BE2C (cell line): ENCODE measurements at regions not wholly inside any gene's neighbourhood (a gene's known extent, or its start where the extent isn't known, plus 50 kb on each side); places are given as distances from the start of the nearest gene placed in this dataset.
A peak's percentile ranks its signal among the peaks of the same experiment; 100 is the strongest.

Experiments
- DNase-seq: peaks from one replicate; pipeline ENCODE4 v3.0.0-alpha.2; 2020
- H3K27me3 ChIP-seq: fragments of 250-450 bp; sonication (Bioruptor Pico); 2 replicates; pipeline ENCODE4 v1.5.1; 2020; ENCODE audit warnings: mild to moderate bottlenecking
- H3K36me3 ChIP-seq: fragments of 250-450 bp; sonication (Bioruptor Pico); 2 replicates; pipeline ENCODE4 v1.5.1; 2020; ENCODE audit warnings: mild to moderate bottlenecking
- H3K4me1 ChIP-seq: fragments of 250-450 bp; sonication (Bioruptor Pico); 2 replicates; pipeline ENCODE4 v1.5.1; 2020
- H3K4me3 ChIP-seq: 2 replicates; pipeline ENCODE4 v1.5.1; 2011; ENCODE audit warnings: low read depth, low read length
- H3K9me3 ChIP-seq: fragments of 250-450 bp; sonication (Bioruptor Pico); 2 replicates; pipeline ENCODE4 v1.5.1; 2020
- CTCF ChIP-seq: IDR thresholded peaks from 2 replicates; pipeline ENCODE4 v1.5.1; 2012; ENCODE audit warnings: mild to moderate bottlenecking, low read depth, low read length

DNA sequence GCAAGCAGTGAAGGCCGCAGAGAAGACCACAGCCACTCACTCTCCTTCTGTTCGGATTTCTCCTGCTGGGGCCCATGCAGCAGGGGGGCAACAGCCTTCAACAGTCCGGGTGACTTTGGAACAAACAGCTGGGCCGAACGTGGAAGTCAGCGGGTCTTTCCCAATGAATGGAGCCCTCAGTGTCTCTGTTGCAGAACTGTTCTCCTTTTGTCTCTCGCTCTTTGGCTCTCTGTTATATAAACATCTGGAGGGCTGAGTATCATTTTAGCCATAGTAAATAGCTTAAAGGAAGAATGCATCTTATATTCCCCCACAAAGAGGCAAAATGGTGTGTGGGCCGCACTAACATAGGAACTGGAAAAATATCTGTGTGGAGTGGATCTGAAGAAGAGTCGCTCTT, 136.7 kb upstream of the RALGAPA2 start:
- DNase-seq: no peak
- Histone ChIP-seq H3K4me3 (no peak overlapping the region), H3K4me1 (no peaks in the 10 kb centered on the region), H3K36me3 (no peaks in the 10 kb centered on the region), H3K9me3 (no peaks in the 10 kb centered on the region), H3K27me3 (peaks cover 3% of the 10 kb centered on the region; the same call in 1 of the 2 replicates)
- TF ChIP-seq CTCF: no peak

DNA sequence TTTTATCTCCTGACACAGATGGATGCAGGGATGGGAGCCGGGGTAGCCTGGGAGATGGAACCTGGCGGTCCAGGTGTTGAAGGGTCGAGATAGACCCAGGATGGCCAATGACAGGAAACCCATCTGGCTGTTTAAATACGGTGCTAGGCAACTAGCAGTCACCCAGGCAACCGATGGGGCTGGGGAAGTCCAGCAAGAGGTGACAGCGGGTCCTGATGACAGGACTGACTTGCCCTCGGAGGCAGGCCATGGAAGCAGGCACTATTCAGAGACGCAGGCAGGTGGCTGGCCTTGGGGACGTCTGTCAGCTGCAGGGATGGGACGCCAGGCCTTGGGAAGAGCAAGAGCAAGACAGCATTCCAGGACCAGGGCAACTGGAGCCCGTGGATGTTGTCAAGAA, 135.4 kb upstream of the RALGAPA2 start:
- DNase-seq: no peak
- H3K4me3 ChIP-seq: no peak overlapping the region
- no peaks in the 10 kb centered on the region for H3K36me3 ChIP-seq
- no peaks in the 10 kb centered on the region for H3K9me3 ChIP-seq
- no peak for TF ChIP-seq CTCF
- peaks cover 3% of the 10 kb centered on the region; the same call in 1 of the 2 replicates for H3K27me3 ChIP-seq
- H3K4me1 ChIP-seq: no peaks in the 10 kb centered on the region

DNA sequence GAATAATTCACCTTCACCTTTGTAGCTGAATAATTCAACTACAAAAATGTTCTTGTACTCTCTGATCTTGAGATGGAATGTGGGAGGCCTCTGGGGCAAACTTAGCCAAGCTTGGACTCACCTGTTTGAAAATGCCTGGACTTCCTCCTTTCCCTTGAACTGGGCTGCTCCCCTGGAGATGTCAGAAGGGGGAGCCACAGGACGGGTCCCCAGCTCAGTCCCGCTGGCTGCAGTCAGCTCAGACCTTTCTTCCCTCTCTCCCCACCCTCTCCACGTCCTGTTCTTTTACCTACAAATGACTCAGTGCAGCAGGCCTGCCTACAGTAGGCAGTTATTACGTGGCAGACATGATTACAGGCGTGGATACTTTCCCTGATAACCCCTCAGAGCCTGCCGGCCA, 131.5 kb upstream of the RALGAPA2 start:
- no peaks in the 10 kb centered on the region for H3K9me3 ChIP-seq
- no peak for DNase-seq
- H3K36me3 ChIP-seq: no peaks in the 10 kb centered on the region
- H3K4me3 ChIP-seq: no peak overlapping the region
- no peaks in the 10 kb centered on the region for H3K4me1 ChIP-seq
- peaks cover 3% of the 10 kb centered on the region; the same call in 1 of the 2 replicates for H3K27me3 ChIP-seq
- no peak for TF ChIP-seq CTCF

- H3K27me3 ChIP-seq: peaks cover 30% of the 10 kb centered on the region
- no peak for DNase-seq
- no peak for TF ChIP-seq CTCF
- H3K4me3 ChIP-seq: no peak overlapping the region
- no peaks in the 10 kb centered on the region for H3K9me3 ChIP-seq
- H3K36me3 ChIP-seq: no peaks in the 10 kb centered on the region
- H3K4me1 ChIP-seq: no peaks in the 10 kb centered on the region
These were observed 127.3 kb upstream of the RALGAPA2 start for GRCh38 chr20:20839771-20840170.

DNA sequence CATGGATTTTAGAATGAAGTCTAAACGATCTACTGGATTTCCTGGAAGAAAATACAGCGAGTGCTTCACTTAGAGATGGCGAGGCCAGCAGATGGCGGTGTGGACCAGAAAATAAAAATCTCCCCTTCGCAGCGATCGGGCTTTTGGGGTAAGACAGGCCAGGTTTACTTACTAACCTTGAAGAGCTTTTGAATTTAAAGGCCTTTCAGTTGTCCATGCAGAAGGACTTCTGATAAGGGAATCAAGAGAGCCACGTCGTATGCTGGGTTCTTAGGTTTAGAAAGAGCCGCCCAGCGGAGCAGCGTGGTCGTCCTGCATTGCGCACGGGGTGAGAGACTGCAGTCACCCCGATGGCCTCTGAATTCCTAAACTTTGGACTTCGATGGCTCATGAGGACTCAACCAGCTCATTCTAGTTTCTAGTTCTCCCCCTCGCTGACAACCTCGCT, 125.2 kb upstream of the RALGAPA2 start:
- peak; percentile 56 for DNase-seq
- no peaks in the 10 kb centered on the region for H3K4me1 ChIP-seq
- H3K4me3 ChIP-seq: no peak overlapping the region
- peak; percentile 79 for TF ChIP-seq CTCF
- H3K36me3 ChIP-seq: no peaks in the 10 kb centered on the region
- H3K9me3 ChIP-seq: no peaks in the 10 kb centered on the region
- peaks cover 34% of the 10 kb centered on the region for H3K27me3 ChIP-seq

DNA sequence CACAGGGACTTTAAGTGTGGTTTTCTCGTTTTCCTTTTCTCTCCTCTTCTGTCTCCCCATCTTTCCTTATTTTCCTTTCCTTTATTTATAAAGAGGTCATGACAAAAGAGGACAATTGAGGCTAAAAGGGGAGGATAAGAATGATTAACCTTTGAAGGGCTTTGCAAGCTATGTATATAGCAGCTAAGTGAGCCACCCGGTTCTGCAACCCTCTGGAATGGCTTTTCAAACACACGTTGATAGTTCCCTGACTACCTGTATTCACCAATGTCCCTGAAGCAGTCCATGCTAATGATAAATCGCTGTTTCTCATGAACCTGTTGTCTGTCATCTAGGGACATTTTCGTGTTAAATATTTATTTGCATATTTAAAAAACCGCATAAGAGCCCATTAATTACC, 124.4 kb upstream of the RALGAPA2 start:
- Histone ChIP-seq H3K36me3 (no peaks in the 10 kb centered on the region), H3K4me1 (no peaks in the 10 kb centered on the region), H3K4me3 (no peak overlapping the region), H3K9me3 (no peaks in the 10 kb centered on the region), H3K27me3 (peaks cover 34% of the 10 kb centered on the region)
- TF ChIP-seq CTCF: no peak
- no peak for DNase-seq
